DMS153 treated with DMSO at 0.1 percent for 48 hours (cell line): ENCODE measurements at regions not wholly inside any gene's neighbourhood (a gene's known extent, or its start where the extent isn't known, plus 50 kb on each side); places are given as distances from the start of the nearest gene placed in this dataset.

Source experiments
- DNase-seq: peaks from one replicate; lab custom pipeline; 2025; ENCODE audit not compliant: unreplicated experiment; lab: John Stamatoyannopoulos, UW

DNA sequence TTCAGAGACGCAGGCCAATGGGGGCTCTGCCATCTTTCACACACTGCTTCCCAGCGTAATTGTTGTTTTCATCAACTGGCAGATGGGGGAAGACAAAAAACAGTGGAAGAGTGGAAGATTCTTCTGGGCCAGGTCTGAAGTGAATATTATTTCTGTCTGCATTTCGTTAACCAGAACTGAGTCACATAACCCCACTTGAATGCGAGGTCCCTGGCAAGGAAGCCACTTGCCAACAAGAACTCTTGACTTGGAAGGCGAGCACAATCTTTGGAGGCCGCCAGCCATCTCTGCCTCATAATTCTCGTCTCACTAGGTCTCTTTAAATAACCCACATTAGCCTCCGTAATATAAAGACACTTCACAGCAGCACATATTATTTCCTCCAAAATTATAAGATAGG is 75.4 kb downstream of the CYB561 start:
- no peak for DNase-seq

DNA sequence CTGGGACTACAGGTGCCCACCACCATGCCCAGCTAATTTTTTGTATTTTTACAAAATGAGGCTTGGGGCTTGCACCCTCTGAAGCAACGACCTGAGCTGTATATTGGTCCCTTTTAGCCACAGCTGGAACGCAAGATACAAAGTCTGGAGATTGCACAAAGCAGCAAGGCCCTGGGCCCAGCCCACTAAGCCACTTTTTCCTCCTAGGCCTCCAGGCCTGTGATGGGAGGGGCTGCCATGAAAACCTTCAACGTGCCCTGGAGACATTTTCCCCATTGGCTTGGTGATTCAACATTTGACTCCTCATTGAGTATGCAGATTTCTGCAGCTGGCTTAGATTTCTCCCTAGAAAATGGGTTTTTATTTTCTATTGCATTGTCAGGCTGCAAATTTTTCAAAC is 69.2 kb downstream of the CYB561 start:
- no peak for DNase-seq

DNA sequence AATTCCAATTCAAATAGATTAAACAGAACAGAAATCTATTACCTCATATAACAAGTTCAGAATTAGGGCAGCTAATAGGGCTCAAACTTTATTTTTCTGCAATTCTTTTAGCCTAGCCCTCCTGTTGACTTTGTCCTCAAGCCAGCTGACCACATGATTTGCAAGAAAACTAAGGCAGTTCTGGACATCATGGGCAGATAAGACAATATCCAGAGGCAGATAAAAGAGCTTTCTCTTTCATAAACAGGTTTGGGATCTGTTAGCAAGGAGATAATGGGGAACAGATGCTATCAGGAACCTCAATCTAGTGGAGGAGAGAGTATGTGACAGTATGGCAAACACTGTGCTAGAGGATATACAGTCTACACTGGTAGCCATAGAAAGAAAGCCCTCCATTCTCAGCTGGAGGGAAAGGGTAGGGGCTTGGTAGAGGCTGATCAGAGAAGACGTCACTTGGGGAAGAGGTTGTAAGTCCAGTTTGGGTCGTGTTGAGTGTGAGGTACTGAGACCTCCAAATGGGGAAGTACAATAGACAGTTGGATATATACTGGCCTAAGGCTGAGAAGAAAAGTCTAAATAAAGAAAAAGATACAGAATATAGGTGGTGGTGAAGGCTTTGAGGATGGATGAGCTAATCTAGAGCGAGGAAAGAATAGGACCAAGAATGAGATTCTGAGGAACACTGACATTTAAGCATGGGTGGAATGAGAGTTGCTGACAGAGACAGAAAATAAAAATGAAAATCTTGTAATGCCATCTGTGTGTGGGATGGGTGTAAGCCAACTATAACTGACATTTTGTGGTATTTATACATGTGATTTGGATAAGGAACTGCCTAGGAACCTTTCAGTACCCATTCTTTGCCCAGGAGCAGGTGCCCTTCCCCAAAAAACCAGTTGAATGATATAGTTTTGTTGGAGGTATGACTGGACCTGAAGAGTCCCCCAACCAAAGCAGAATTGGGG is 67.4 kb downstream of the CYB561 start:
- DNase-seq: no peak

DNA sequence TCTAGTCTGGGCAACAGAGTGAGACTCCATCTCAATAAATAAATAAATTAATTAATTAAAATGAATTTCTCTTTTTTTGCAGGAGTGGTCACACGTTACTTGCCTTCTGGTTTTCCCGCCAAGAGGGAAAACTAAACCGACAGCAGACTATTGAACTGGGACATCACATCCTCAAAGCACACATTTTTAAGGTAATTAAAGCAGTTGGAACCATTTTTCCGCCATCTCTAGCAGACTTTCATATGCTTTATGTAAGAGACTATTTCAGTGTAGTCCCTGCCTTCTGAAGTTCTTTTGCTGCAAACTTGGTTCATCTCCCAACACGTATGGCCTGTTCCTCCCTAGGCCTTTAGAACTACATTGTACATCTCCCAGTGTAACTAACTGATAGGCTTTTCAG is 66.5 kb downstream of the CYB561 start:
- DNase-seq: no peak

DNA sequence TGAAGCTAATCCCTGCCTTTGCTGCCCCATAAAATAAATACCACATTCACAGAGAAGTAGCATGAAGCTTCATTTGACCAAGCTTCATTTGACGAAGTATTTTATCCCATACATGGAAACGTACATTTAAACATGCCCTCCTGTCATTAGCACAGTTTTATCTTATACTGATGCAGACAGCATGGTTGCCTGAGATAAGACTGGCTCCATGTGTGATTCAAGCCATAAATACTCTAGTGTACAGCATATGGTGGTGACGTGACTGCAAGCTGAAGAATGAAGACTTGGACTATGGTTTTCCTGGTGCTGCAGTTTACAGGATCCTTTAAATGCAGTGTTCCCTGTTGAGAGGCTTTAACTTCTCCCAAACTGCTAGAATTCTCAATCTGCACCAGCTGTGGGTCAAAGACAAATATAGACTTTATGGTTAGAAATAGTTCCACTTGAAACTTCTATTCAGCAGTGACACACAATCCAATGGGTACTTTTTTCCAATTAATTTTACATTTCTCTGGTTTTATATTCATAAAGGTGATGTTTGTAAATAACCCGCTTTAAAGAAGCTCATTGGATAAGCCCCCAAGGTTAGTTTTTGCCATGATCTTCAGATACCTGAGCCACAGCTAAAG is 64.9 kb downstream of the CYB561 start:
- DNase-seq: no peak

DNA sequence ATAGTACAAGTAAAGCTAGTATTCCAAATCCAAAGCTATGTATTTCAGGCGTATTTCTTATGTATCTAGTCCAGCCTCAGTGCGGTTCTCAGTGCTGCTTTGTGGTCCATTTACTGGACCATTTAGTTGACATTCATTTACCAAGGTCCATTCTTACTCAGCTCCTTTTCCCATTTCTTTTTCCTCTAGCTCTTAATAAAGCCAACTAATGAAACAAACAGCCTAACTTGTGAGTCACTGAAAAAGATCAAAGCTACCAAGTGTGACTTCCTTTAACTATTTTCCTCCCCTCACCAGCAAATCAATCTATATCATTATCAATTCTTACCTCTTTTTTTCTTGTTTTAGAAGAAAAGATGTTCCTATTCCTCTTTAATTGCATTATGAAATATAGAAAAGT is 64.0 kb downstream of the CYB561 start:
- DNase-seq: no peak
